Epithelial cell of proximal tubule (primary cell): ENCODE measurements at regions not wholly inside any gene's neighbourhood (a gene's known extent, or its start where the extent isn't known, plus 50 kb on each side); places are given as distances from the start of the nearest gene placed in this dataset.
A peak's percentile ranks its signal among the peaks of the same experiment; 100 is the strongest.
"Not testable (repeated sequence)": the region's sequence is repeated elsewhere in the genome, so short reads cannot be mapped to it uniquely, and the experiment has no call there.

Source experiments
- DNase-seq: peaks from one replicate; pipeline ENCODE4 v3.0.0-alpha.2; 2011; ENCODE audit warnings: low read depth
- H3K4me3 ChIP-seq: 2 replicates; pipeline ENCODE4 v1.5.1; 2011; ENCODE audit warnings: low read depth, mild to moderate bottlenecking, low read length
- TF ChIP-seq, protein P1 (sequence below): conservative IDR thresholded peaks from 2 replicates; pipeline ENCODE4 v1.5.1; 2012; ENCODE audit warnings: low read depth, mild to moderate bottlenecking, low read length

DNA sequence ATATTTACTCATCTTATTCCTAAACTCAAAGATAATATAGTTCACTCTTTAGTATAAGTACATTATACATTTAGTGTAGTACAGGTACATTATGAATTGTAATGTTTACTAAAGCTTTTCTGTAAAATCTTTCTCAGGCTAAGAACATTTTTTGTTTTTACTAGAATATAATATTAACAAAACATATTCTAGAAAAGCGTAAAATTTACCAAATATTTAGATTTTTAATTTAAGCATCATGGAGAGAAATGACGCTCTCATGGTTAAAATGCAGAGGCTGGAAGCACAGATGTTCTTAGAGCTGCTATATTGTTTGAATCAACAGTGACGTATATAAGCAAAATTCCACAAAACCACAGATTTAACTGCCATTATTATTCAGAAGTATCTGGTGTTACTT lies 54.7 kb upstream of the NBPF15 start:
- H3K4me3 ChIP-seq, DNase-seq: not testable (repeated sequence)

DNA sequence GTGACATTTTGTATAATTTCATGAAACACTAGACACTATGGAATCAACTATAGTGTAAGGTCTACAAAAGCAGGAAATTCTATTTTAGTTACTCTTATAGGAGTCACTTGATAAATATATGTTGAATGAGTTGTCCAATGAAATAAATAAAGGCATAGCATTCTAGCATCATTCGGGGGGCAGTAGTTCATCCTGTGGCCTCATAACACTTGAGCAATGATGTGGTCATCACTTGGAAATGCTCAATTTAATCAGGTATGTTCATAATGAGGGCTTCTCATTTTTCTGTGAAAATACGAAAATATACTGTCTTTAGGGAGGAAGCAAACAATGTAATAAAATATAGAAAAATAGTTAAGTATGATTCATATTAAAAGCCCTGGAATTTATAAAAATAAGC lies 55.4 kb upstream of the NBPF15 start:
- H3K4me3 ChIP-seq, DNase-seq: not testable (repeated sequence)

GRCh38 chr1:144518439-144518838 lies 57.0 kb upstream of the NBPF15 start:
- DNase-seq, H3K4me3 ChIP-seq: not testable (repeated sequence)

- DNase-seq, H3K4me3 ChIP-seq: not testable (repeated sequence)
These were observed 58.2 kb upstream of the NBPF15 start for GRCh38 chr1:144519528-144520189.

DNA sequence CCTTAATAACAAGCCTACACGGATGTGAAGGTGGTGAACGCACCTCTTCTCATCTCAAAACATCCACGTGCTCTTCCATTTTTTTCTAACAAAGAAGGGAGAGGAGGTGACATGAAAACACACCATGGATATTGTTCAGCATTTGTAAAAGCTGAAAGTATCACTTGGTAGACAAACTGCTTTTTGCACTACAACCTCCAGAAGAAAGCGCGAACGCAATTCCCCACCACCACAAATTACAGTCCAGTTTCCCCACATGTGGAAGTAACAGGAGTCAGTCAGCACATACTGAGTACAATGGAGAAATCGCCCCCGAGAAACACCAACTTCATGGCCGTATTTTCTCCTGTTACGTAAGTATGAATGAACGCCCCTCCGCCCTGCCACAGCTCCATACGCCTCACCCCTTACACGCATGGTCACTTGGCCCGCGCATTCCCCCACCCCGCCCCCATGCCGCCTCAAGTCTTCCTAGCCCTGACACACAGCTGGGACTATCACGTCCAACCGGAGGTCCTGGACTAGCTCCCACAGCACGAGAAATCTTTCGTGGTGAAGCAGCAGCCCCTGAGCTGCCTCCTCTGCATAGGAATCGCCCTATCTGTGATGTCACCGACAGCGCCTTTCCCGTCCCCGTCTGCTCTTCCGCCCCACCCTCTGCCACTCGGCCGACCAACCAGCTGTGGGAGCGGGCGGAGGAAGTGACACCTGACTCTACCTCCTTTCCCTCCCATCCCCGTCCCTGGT lies 62.4 kb upstream of the NBPF15 start:
- DNase-seq, result peak; percentile 36
- H3K4me3 ChIP-seq, result peak overlapping the region; percentile 35

DNA sequence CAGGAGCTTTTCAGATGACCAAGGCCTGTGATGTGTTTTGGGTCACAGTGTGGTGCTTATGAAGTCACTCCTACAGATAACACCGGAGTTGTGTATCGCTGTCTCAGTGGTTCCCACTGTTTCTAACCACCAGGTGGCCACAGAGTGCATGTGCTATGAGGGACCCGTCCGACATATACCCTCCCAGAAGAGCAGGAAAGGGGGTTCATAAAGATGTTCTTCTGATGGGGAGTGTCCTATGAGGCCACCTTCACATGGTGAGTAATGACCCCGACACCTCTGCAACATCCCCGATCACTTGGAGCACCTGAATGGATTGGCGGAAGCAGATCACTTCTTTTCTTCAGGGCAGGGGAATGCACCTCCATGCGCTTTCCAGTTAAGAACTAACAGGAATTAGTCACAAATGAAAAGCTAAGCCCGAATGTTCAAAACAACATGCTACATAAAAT lies 60.5 kb upstream of the PPIAL4F start:
- not testable (repeated sequence) for H3K4me3 ChIP-seq, DNase-seq
- TF ChIP-seq, protein P1, sequence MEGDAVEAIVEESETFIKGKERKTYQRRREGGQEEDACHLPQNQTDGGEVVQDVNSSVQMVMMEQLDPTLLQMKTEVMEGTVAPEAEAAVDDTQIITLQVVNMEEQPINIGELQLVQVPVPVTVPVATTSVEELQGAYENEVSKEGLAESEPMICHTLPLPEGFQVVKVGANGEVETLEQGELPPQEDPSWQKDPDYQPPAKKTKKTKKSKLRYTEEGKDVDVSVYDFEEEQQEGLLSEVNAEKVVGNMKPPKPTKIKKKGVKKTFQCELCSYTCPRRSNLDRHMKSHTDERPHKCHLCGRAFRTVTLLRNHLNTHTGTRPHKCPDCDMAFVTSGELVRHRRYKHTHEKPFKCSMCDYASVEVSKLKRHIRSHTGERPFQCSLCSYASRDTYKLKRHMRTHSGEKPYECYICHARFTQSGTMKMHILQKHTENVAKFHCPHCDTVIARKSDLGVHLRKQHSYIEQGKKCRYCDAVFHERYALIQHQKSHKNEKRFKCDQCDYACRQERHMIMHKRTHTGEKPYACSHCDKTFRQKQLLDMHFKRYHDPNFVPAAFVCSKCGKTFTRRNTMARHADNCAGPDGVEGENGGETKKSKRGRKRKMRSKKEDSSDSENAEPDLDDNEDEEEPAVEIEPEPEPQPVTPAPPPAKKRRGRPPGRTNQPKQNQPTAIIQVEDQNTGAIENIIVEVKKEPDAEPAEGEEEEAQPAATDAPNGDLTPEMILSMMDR, result peak; percentile 41

DNA sequence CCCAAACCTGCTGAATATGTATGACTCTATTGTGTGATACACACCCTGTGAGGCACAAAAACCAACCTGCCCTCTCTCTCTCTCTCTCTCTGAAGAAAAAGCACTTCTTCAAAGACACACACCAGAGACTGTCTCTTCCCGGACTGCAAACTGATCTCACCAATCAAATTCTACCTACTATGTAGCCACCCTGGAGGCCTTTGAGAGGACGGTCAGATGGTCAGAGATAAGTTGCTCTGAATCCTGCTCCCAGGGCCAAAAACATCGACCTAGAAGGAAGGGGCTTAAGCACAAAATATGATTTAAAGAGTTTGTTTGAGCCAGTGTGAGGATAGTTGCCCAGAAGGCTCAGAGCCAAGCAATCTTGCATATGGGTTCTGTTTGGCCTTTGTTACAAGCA lies 59.2 kb upstream of the PPIAL4F start:
- DNase-seq, H3K4me3 ChIP-seq: not testable (repeated sequence)

DNA sequence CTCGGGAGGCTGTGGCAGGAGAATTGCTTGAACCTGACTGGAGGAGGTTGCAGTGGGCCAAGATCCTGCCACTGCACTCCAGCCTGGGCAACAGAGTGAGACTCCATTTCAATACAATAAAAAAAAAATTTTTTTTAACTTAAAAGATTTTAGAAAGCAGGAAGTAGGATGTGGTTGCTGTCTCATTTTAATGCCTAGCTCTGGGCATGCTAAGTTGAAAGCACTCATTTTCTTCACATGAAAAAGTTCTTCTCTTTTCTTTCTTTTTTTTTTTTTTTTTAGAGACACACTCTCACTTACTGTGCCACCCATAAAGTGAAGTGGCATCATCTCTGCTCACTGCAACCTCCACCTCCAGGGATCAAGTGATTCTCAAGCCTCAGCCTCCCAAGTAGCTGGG lies 58.4 kb upstream of the PPIAL4F start:
- H3K4me3 ChIP-seq, DNase-seq: not testable (repeated sequence)

GRCh38 chr1:144536677-144537076 lies 56.0 kb upstream of the PPIAL4F start:
- DNase-seq, H3K4me3 ChIP-seq: not testable (repeated sequence)

- DNase-seq, result not testable (repeated sequence)
These were observed 55.5 kb upstream of the PPIAL4F start for GRCh38 chr1:144537234-144537633.

DNA sequence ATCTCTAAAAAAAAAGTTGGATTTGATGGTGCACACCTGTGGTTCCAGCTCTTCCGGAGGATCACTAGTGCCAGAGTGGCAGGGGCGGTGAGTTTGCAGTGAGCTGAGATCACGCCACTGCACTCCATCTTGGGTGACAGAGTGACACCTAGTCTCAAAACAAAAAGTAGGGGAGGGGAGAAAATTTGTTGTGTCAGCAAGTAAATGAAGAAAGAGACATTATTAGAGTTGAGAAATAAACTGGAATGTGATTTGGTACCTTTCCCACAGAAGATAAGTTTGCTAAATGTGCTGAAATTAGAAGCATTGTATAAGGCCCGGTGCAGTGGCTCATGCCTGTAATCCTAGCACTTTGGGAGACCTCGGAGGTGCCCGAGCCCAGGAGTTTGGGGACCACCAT lies 54.0 kb upstream of the PPIAL4F start:
- DNase-seq, H3K4me3 ChIP-seq: not testable (repeated sequence)

More at GRCh38 chr1:144537234-144537633, 55.5 kb upstream of the PPIAL4F start:
- H3K4me3 ChIP-seq, result not testable (repeated sequence)

GRCh38 chr1:144539191-144539960 lies 53.3 kb upstream of the PPIAL4F start:
- not testable (repeated sequence) for DNase-seq, H3K4me3 ChIP-seq
